ENCODE measurements at regions not wholly inside any gene's neighbourhood (a gene's known extent, or its start where the extent isn't known, plus 50 kb on each side); places are given as distances from the start of the nearest gene placed in this dataset.

DNA sequence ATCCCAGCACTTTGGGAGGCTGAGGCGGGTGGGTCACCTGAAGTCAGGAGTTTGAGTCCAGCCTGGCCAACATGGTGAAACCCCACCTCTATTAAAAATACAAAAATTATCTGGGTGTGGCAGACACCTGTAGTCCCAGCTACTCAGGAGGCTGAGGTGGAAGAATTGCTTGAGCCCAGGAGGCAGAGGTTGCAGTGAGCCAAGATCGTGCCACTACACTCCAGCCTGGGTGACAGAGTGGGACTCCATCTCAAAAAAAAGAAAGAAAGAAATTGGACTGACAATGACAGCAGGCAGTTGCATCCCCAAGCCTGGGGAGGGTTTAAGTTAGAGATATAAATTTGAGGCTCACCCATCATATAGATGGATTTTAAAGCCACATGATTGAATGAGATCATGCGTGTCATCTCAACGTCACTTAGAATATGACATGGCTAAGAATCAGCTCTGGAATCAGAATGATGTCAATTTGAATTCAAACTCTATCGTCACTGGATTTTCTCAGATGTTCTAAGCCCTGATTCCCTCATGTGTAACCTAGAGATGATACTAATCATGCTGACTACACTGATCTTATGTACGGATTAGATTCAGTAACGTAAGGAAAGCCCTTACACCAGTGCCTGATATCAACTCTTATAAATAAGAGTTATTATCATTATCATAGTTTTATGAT, 534.0 kb upstream of the JARID2 start (continued):
- TF ChIP-seq POLR2AphosphoS5 (IDR thresholded peaks at IDR 0.05; ENCODE audit: low read depth) (no peak), EZH2 (IDR thresholded peaks at IDR 0.05; ENCODE audit: low read depth, unreplicated experiment) (no peak), EZH2phosphoT487 (IDR thresholded peaks at IDR 0.05; ENCODE audit: unreplicated experiment) (no peak), NANOG (IDR thresholded peaks at IDR 0.05; ENCODE audit: borderline replicate concordance) (no peak), STAT1 (IDR thresholded peaks at IDR 0.05; ENCODE audit: unreplicated experiment) (no peak), JUNB (IDR thresholded peaks at IDR 0.05; ENCODE audit: unreplicated experiment) (no peak)
- TF ChIP-seq, protein P1, sequence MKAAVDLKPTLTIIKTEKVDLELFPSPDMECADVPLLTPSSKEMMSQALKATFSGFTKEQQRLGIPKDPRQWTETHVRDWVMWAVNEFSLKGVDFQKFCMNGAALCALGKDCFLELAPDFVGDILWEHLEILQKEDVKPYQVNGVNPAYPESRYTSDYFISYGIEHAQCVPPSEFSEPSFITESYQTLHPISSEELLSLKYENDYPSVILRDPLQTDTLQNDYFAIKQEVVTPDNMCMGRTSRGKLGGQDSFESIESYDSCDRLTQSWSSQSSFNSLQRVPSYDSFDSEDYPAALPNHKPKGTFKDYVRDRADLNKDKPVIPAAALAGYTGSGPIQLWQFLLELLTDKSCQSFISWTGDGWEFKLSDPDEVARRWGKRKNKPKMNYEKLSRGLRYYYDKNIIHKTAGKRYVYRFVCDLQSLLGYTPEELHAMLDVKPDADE (IDR thresholded peaks at IDR 0.05), result no peak
- TF ChIP-seq, protein P2, sequence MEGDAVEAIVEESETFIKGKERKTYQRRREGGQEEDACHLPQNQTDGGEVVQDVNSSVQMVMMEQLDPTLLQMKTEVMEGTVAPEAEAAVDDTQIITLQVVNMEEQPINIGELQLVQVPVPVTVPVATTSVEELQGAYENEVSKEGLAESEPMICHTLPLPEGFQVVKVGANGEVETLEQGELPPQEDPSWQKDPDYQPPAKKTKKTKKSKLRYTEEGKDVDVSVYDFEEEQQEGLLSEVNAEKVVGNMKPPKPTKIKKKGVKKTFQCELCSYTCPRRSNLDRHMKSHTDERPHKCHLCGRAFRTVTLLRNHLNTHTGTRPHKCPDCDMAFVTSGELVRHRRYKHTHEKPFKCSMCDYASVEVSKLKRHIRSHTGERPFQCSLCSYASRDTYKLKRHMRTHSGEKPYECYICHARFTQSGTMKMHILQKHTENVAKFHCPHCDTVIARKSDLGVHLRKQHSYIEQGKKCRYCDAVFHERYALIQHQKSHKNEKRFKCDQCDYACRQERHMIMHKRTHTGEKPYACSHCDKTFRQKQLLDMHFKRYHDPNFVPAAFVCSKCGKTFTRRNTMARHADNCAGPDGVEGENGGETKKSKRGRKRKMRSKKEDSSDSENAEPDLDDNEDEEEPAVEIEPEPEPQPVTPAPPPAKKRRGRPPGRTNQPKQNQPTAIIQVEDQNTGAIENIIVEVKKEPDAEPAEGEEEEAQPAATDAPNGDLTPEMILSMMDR (conservative IDR thresholded peaks at IDR 0.05; ENCODE audit: low read depth in 2 of 2), result no peak
- TF ChIP-seq, protein P3, sequence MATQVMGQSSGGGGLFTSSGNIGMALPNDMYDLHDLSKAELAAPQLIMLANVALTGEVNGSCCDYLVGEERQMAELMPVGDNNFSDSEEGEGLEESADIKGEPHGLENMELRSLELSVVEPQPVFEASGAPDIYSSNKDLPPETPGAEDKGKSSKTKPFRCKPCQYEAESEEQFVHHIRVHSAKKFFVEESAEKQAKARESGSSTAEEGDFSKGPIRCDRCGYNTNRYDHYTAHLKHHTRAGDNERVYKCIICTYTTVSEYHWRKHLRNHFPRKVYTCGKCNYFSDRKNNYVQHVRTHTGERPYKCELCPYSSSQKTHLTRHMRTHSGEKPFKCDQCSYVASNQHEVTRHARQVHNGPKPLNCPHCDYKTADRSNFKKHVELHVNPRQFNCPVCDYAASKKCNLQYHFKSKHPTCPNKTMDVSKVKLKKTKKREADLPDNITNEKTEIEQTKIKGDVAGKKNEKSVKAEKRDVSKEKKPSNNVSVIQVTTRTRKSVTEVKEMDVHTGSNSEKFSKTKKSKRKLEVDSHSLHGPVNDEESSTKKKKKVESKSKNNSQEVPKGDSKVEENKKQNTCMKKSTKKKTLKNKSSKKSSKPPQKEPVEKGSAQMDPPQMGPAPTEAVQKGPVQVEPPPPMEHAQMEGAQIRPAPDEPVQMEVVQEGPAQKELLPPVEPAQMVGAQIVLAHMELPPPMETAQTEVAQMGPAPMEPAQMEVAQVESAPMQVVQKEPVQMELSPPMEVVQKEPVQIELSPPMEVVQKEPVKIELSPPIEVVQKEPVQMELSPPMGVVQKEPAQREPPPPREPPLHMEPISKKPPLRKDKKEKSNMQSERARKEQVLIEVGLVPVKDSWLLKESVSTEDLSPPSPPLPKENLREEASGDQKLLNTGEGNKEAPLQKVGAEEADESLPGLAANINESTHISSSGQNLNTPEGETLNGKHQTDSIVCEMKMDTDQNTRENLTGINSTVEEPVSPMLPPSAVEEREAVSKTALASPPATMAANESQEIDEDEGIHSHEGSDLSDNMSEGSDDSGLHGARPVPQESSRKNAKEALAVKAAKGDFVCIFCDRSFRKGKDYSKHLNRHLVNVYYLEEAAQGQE (IDR thresholded peaks at IDR 0.05; ENCODE audit: unreplicated experiment), result no peak

DNA sequence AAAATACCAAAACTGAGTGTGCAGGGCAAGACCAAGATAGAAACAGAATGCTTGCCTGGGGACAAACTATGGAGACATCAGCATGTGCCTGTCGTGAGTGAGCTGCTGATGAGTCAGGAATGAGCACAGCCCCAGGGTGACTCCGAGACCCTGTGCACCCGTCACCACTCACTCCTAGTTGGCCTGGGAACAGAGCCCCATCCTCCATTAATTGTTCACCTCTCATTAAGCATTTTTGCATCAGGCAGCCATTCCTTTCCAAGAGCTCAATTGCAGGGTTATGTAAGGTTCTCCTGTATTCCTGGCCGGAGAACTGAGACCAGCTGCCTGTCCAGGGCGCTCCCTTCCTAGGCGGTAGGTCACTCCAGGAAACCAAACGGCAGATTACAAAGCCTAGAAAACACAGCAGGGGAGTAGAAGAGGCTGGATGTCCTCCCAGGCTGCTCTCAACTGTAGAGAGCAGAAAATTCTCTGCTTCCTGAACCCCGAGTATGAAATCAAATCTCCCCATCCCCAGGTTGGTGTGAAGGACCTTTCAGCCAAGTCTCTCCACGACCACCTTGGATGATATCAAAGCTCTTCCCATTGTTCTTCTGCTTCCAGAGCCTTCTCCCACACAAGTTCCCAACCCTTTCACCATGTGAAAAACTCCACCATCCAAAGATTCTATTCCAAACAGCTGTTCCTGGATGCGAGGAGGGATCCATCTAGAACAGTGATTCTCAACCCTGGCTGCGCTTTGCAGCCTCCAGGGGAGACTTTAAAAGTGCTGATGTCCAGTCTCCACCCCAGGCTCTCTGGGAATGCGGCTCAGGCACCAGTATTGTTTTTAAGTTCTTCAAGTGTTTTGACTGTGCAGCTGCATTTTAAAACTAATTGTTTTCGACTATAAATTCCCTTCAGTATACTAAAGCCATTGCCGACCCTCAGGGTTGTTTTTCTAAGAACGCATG, 532.6 kb upstream of the JARID2 start:
- DNase-seq (ENCODE audit: low spot score), result no peak
- Mint-ChIP-seq H3K9me3 (peaks cover 6% of the 10 kb centered on the region), H3K4me1 (peaks cover 20% of the 10 kb centered on the region), H3K27ac (no peak overlapping the region), H3K27me3 (ENCODE audit: insufficient read depth, low read depth, poor library complexity) (peaks cover 6% of the 10 kb centered on the region), H3K36me3 (ENCODE audit: low read depth) (peaks cover 15% of the 10 kb centered on the region), H3K4me3 (no peak overlapping the region)
- no peak overlapping the region for H2AFZ ChIP-seq
- H3K4me1 ChIP-seq (ENCODE audit: insufficient read depth), result peaks cover 6% of the 10 kb centered on the region; the same call in 1 of the 2 replicates
- no peaks in the 10 kb centered on the region for H3F3A ChIP-seq (replicated peaks; ENCODE audit: low read depth)
- no peaks in the 10 kb centered on the region for H3K9me2 ChIP-seq (ENCODE audit: insufficient read depth)
- no peak for ATAC-seq
- H3K4me2 ChIP-seq, result no peak overlapping the region
- no peaks in the 10 kb centered on the region for H3K36me3 ChIP-seq (ENCODE audit: insufficient read depth)
- H3K27me3 ChIP-seq (ENCODE audit: insufficient read depth), result no peaks in the 10 kb centered on the region
- H4K20me1 ChIP-seq (replicated peaks; ENCODE audit: insufficient read depth), result no peaks in the 10 kb centered on the region
- no peak overlapping the region for H3K27ac ChIP-seq (ENCODE audit: low read depth)
- H3K79me2 ChIP-seq (replicated peaks; ENCODE audit: insufficient read depth), result no peaks in the 10 kb centered on the region
- no peak overlapping the region for H3K4me3 ChIP-seq
- TF ChIP-seq ZNF331 (CRISPR knock-in tag; IDR thresholded peaks at IDR 0.05; ENCODE audit: low read depth) (no peak), NANOG (IDR thresholded peaks at IDR 0.05; ENCODE audit: borderline replicate concordance) (no peak)
- TF ChIP-seq, protein P3 (IDR thresholded peaks at IDR 0.05; ENCODE audit: unreplicated experiment), result no peak
